ENCODE measurements at regions not wholly inside any gene's neighbourhood (a gene's known extent, or its start where the extent isn't known, plus 50 kb on each side); places are given as distances from the start of the nearest gene placed in this dataset.
"Not testable (repeated sequence)": the region's sequence is repeated elsewhere in the genome, so short reads cannot be mapped to it uniquely, and the experiment has no call there.

DNA sequence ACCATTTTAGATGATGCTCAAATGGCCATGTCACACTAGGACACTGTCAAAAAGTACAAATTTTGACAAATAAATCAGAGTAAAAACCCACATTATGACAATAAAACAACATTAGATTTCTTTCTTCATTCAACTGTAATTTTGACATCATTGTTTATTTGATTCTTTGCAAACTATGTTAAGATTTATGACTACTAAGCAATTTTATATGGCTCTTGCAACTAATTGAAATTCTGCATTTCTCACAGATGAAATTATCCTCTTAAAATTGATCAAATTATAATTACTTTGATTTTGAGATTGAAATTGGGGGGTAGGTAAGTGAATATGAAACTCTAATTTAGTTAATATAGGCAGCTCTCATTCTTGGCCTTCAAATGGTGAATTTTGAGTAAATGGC is 59.8 kb downstream of the ATOH1 start:
- Histone ChIP-seq H3K4me1 (ENCODE audit: control insufficient read depth, insufficient read depth, low read length, poor library complexity, severe bottlenecking) (no peaks in the 10 kb centered on the region), H3K4me3 (ENCODE audit: extremely low read depth, insufficient read depth, low read length, poor library complexity, severe bottlenecking) (no peak overlapping the region), H3K27ac (ENCODE audit: low read depth, low read length, severe bottlenecking) (no peak overlapping the region), H3K36me3 (ENCODE audit: control insufficient read depth, insufficient read depth, low read length) (no peaks in the 10 kb centered on the region), H3K9me3 (ENCODE audit: control insufficient read depth, low read length) (no peaks in the 10 kb centered on the region)

DNA sequence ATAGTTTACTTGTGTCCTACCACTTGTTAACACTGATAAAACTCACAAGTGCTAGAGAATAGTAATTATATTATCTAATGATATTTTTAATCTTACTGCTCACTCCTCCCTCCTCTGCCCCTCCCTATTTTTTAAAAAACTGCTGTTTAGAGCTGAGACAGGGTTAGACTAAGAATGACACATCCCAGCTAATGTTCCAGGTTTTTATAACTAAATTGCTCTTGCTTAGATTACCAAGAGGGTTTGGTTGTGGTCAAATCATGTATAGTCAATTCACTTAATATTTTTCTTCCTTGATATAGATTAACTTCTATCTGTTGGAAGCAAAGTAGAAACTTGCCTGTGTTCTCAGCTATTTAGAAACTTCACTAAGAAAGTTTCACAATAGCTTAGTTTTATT is 60.2 kb downstream of the ATOH1 start:
- H3K9me3 ChIP-seq (ENCODE audit: control insufficient read depth, low read length): no peaks in the 10 kb centered on the region
- H3K4me1 ChIP-seq (ENCODE audit: control insufficient read depth, insufficient read depth, low read length, poor library complexity, severe bottlenecking): no peaks in the 10 kb centered on the region
- H3K36me3 ChIP-seq (ENCODE audit: control insufficient read depth, insufficient read depth, low read length): no peaks in the 10 kb centered on the region
- H3K4me3 ChIP-seq (ENCODE audit: extremely low read depth, insufficient read depth, low read length, poor library complexity, severe bottlenecking): no peak overlapping the region
- no peak overlapping the region for H3K27ac ChIP-seq (ENCODE audit: low read depth, low read length, severe bottlenecking)

DNA sequence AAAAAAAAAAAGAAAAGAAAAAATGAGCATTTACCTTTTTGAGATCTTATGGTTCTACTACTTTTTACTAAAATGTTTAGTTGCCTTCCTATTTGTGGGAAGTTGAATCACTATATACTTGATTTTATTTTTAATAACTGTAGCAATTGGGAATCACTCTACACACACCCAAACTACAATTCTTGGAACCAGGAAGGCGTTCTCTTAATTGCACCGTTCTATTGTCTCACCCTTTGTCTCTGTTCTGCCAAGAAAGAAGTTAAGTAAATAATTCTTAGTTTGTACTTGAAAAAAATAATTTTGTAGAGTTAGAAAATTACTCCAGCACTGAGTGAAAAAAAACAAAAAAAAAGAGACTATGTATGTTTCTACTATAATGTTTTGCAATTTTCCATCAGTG is 62.7 kb downstream of the ATOH1 start:
- Histone ChIP-seq H3K4me3 (ENCODE audit: extremely low read depth, insufficient read depth, low read length, poor library complexity, severe bottlenecking) (no peak overlapping the region), H3K27ac (ENCODE audit: low read depth, low read length, severe bottlenecking) (no peak overlapping the region), H3K36me3 (ENCODE audit: control insufficient read depth, insufficient read depth, low read length) (no peaks in the 10 kb centered on the region), H3K9me3 (ENCODE audit: control insufficient read depth, low read length) (no peaks in the 10 kb centered on the region), H3K4me1 (ENCODE audit: control insufficient read depth, insufficient read depth, low read length, poor library complexity, severe bottlenecking) (no peaks in the 10 kb centered on the region)
- no CpG with 5 or more reads among the region's 2 CpGs for WGBS, 2 experiments (ENCODE audit: insufficient coverage in 2 of 2)

DNA sequence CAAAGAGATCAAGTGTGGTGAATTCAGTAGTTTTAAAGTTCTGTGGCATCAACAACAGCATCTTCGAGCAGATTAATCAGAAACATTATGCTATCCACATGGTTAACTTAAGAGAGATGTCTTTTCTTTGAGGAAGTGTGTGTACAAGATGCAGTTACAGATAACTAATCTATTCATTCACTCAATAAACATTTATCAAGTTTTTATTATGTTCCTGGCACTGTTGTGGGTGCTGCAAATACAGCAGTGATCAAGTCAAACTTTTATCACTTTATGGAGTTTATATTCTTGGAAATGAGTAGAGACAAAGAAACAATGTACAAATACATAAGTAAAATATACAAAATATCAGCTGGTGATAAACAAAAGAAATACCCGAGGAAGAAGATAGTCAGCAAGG is 66.4 kb downstream of the ATOH1 start:
- H3K9me3 ChIP-seq (ENCODE audit: control insufficient read depth, low read length): no peaks in the 10 kb centered on the region
- H3K36me3 ChIP-seq (ENCODE audit: control insufficient read depth, insufficient read depth, low read length): no peaks in the 10 kb centered on the region
- WGBS, 2 experiments (ENCODE audit: insufficient coverage in 2 of 2): no CpG with 5 or more reads among the region's 2 CpGs
- no peak overlapping the region for H3K27ac ChIP-seq (ENCODE audit: low read depth, low read length, severe bottlenecking)
- no peak overlapping the region for H3K4me3 ChIP-seq (ENCODE audit: extremely low read depth, insufficient read depth, low read length, poor library complexity, severe bottlenecking)
- no peaks in the 10 kb centered on the region for H3K4me1 ChIP-seq (ENCODE audit: control insufficient read depth, insufficient read depth, low read length, poor library complexity, severe bottlenecking)

DNA sequence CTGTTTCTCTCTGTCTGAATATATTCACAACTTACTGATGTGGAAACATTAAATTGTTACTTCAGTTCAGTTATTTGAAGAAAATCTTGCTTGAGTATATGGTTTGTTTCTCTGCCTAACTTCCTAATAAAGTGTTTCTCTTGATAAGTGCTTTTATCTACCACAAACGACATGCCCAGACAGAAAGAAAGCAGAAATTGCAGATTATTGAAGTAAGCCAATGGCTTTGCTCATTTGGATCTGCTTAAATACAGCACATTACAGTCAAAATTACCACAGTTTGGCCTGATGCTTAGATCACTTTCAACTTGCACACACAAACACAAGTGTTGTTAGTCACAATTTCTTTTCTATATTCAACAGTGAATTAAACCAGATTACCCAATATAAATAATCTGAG is 68.0 kb downstream of the ATOH1 start:
- H3K36me3 ChIP-seq (ENCODE audit: control insufficient read depth, insufficient read depth, low read length): no peaks in the 10 kb centered on the region
- 86% methylated on average over 1 of the region's 1 CpG; no CpG with 5 or more reads in 1 of the 2 experiments for WGBS, 2 experiments (ENCODE audit: insufficient coverage in 2 of 2)

DNA sequence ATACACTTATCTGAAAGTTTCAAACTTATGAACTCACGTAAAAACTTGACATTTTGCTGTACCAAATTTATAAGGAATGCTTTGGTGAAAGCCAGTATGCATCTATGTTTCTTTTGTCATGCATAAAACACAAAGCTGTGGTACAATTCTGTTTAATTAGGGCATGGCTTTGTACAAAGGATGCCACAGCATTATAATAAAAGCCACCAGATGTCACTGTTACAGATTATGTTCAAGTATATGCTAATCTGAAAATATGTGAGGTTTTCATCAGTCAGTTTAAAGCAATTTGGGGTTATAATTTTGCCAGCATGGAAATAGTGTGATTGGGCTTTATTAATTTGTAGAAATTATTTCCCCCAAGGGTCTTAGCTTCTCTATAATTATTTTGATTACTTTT is 69.0 kb downstream of the ATOH1 start:
- Histone ChIP-seq H3K27ac (ENCODE audit: low read depth, low read length, severe bottlenecking) (no peak overlapping the region), H3K4me3 (ENCODE audit: extremely low read depth, insufficient read depth, low read length, poor library complexity, severe bottlenecking) (no peak overlapping the region), H3K9me3 (ENCODE audit: control insufficient read depth, low read length) (no peaks in the 10 kb centered on the region), H3K36me3 (ENCODE audit: control insufficient read depth, insufficient read depth, low read length) (no peaks in the 10 kb centered on the region), H3K4me1 (ENCODE audit: control insufficient read depth, insufficient read depth, low read length, poor library complexity, severe bottlenecking) (no peaks in the 10 kb centered on the region)
- no CpG with 5 or more reads among the region's 1 CpG for WGBS, 2 experiments (ENCODE audit: insufficient coverage in 2 of 2)

More for the DNA sequence above, 68.0 kb downstream of the ATOH1 start:
- no peak overlapping the region for H3K4me3 ChIP-seq (ENCODE audit: extremely low read depth, insufficient read depth, low read length, poor library complexity, severe bottlenecking)
- H3K9me3 ChIP-seq (ENCODE audit: control insufficient read depth, low read length): no peaks in the 10 kb centered on the region
- no peaks in the 10 kb centered on the region for H3K4me1 ChIP-seq (ENCODE audit: control insufficient read depth, insufficient read depth, low read length, poor library complexity, severe bottlenecking)
- H3K27ac ChIP-seq (ENCODE audit: low read depth, low read length, severe bottlenecking): no peak overlapping the region

DNA sequence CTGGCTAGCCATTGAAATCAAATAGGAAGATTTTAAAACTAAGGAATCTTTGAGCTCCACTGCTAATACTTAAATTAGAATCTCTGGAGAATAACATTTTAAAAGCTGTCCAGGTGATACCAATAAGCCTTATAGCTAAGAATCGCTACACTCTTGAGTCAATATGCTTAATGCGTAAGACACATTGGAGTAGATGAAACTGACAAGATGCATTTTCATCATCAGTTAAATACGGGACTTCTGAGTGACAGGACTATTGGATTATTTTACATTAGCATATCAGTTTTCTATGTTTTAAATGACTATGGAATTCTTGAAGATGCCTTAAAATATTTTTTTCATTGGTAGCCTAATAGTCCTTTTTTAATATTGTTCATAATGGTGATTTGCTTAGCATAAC is 80.2 kb downstream of the ATOH1 start:
- Histone ChIP-seq H3K4me3 (ENCODE audit: extremely low read depth, insufficient read depth, low read length, poor library complexity, severe bottlenecking) (no peak overlapping the region), H3K9me3 (ENCODE audit: control insufficient read depth, low read length) (no peaks in the 10 kb centered on the region), H3K36me3 (ENCODE audit: control insufficient read depth, insufficient read depth, low read length) (no peaks in the 10 kb centered on the region), H3K4me1 (ENCODE audit: control insufficient read depth, insufficient read depth, low read length, poor library complexity, severe bottlenecking) (no peaks in the 10 kb centered on the region), H3K27ac (ENCODE audit: low read depth, low read length, severe bottlenecking) (no peak overlapping the region)
- 90 to 100% methylated on average over 1 to 2 of the region's 3 CpGs for WGBS, 2 experiments (ENCODE audit: insufficient coverage in 2 of 2)

DNA sequence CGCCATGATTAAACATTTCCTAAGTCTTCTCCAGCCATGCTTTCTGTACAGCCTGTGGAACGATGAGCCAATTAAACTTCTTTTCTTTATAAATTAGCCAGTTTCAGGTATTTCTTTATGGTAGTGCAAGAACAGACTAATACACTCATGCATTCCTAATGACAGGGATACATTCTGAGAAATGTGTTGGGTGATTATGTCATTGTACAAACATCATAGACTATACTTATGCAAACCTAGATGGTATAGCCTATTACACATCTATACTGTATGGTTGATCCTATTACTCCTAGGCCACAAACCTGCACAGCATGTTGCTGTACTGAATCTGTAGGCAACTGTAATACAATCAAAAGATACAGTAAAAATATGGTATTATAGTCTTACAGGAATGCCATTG is 83.1 kb downstream of the ATOH1 start:
- Histone ChIP-seq H3K4me3 (ENCODE audit: extremely low read depth, insufficient read depth, low read length, poor library complexity, severe bottlenecking) (no peak overlapping the region), H3K9me3 (ENCODE audit: control insufficient read depth, low read length) (no peaks in the 10 kb centered on the region), H3K4me1 (ENCODE audit: control insufficient read depth, insufficient read depth, low read length, poor library complexity, severe bottlenecking) (no peaks in the 10 kb centered on the region), H3K27ac (ENCODE audit: low read depth, low read length, severe bottlenecking) (no peak overlapping the region), H3K36me3 (ENCODE audit: control insufficient read depth, insufficient read depth, low read length) (no peaks in the 10 kb centered on the region)
- WGBS, 2 experiments (ENCODE audit: insufficient coverage in 2 of 2): 88 to 100% methylated on average over 1 of the region's 2 CpGs

DNA sequence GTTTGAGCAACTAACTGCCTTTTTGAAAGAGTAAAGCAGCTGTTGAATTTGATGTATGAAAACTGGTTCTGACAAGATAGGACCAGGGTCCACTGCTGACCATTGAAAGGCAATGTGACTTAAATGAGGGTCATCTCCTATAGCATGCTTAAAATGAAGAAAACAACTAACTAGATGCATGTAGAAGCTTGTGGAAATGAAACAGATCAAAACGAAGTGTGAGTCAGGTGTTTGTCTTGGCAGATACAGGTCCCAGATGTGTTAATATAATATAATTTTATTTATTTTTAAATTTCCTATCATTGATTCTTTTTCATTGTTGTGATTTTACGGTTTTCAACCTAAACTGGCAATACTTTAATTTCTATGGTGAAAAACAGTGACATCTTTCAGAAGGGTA is 83.6 kb downstream of the ATOH1 start:
- WGBS, 2 experiments (ENCODE audit: insufficient coverage in 2 of 2): no CpG with 5 or more reads among the region's 2 CpGs
- H3K9me3 ChIP-seq (ENCODE audit: control insufficient read depth, low read length): no peaks in the 10 kb centered on the region

DNA sequence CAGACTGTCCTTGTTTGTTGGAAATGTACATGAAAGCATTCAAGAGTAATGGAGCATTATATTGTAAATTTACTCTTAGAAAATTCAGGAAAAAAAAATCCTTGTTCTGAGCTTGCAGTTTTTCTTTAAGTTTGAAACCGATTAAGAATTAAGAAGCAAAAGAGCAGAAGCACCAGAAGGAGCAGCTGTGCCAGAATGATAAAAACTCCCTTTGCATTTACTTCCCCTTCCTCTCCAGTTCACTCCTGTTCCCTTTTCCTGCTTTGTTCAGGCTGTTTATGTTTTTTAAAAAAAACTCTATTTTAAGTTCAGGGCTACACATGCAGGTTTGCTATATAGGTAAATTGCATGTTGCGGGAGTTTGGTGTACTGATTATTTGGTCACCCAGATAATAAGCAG is 90.3 kb downstream of the ATOH1 start:
- Histone ChIP-seq H3K27ac (ENCODE audit: low read depth, low read length, severe bottlenecking) (no peak overlapping the region), H3K9me3 (ENCODE audit: control insufficient read depth, low read length) (no peaks in the 10 kb centered on the region), H3K4me3 (ENCODE audit: extremely low read depth, insufficient read depth, low read length, poor library complexity, severe bottlenecking) (no peak overlapping the region), H3K36me3 (ENCODE audit: control insufficient read depth, insufficient read depth, low read length) (no peaks in the 10 kb centered on the region), H3K4me1 (ENCODE audit: control insufficient read depth, insufficient read depth, low read length, poor library complexity, severe bottlenecking) (no peaks in the 10 kb centered on the region)
- WGBS, 2 experiments (ENCODE audit: insufficient coverage in 2 of 2): 89% methylated on average over 1 of the region's 2 CpGs; no CpG with 5 or more reads in 1 of the 2 experiments

More for the DNA sequence above, 83.6 kb downstream of the ATOH1 start:
- no peaks in the 10 kb centered on the region for H3K4me1 ChIP-seq (ENCODE audit: control insufficient read depth, insufficient read depth, low read length, poor library complexity, severe bottlenecking)
- no peaks in the 10 kb centered on the region for H3K36me3 ChIP-seq (ENCODE audit: control insufficient read depth, insufficient read depth, low read length)
- no peak overlapping the region for H3K27ac ChIP-seq (ENCODE audit: low read depth, low read length, severe bottlenecking)
- H3K4me3 ChIP-seq (ENCODE audit: extremely low read depth, insufficient read depth, low read length, poor library complexity, severe bottlenecking): no peak overlapping the region

DNA sequence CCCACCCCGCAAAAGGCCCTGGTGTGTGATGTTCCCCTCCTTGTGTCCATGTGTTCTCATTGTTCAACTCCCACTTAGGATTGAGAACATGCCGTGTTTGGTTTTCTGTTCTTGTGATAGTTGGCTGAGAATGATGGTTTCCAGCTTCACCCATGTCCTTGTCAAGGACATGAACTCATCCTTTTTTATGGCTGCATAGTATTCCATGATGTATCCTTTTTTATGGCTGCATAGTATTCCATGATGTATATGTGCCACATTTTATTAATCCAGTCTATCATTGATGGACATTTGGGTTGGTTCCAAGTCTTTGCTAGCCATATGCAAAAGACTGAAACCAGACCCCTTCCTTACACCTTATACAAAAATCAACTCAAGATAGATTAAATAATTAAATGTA is 95.0 kb downstream of the ATOH1 start:
- H3K9me3 ChIP-seq (ENCODE audit: control insufficient read depth, low read length); H3K27ac ChIP-seq (ENCODE audit: low read depth, low read length, severe bottlenecking); H3K4me1 ChIP-seq (ENCODE audit: control insufficient read depth, insufficient read depth, low read length, poor library complexity, severe bottlenecking); H3K4me3 ChIP-seq (ENCODE audit: extremely low read depth, insufficient read depth, low read length, poor library complexity, severe bottlenecking); H3K36me3 ChIP-seq (ENCODE audit: control insufficient read depth, insufficient read depth, low read length): not testable (repeated sequence)
- WGBS, 2 experiments (ENCODE audit: insufficient coverage in 2 of 2): 88% methylated on average over 1 of the region's 2 CpGs; no CpG with 5 or more reads in 1 of the 2 experiments

DNA sequence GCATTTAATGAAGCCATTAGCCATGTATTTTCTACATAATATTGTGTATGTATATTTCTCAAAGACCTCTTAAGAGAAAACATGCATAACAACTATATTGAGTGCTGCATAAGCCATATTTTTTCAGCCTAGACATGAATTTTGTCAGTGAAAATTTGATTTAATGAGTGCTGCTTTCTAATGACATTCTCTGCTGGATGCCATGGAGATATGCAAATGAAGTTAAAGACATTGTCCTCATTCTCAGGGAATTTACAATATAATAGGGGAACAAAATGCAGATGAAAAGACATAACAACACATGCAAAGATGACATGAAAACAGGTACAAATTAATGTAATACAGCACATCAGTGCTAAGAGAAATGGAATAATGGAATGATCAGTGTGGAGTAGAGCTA is 118.7 kb downstream of the ATOH1 start:
- no peaks in the 10 kb centered on the region for H3K4me1 ChIP-seq (ENCODE audit: control insufficient read depth, insufficient read depth, low read length, poor library complexity, severe bottlenecking)
- H3K9me3 ChIP-seq (ENCODE audit: control insufficient read depth, low read length): no peaks in the 10 kb centered on the region
- H3K36me3 ChIP-seq (ENCODE audit: control insufficient read depth, insufficient read depth, low read length): no peaks in the 10 kb centered on the region
- no peak overlapping the region for H3K4me3 ChIP-seq (ENCODE audit: extremely low read depth, insufficient read depth, low read length, poor library complexity, severe bottlenecking)
- no peak overlapping the region for H3K27ac ChIP-seq (ENCODE audit: low read depth, low read length, severe bottlenecking)

Measured in mesodermal cell (in vitro differentiated cells).